ENCODE measurements at regions not wholly inside any gene's neighbourhood (a gene's known extent, or its start where the extent isn't known, plus 50 kb on each side); places are given as distances from the start of the nearest gene placed in this dataset.

DNA sequence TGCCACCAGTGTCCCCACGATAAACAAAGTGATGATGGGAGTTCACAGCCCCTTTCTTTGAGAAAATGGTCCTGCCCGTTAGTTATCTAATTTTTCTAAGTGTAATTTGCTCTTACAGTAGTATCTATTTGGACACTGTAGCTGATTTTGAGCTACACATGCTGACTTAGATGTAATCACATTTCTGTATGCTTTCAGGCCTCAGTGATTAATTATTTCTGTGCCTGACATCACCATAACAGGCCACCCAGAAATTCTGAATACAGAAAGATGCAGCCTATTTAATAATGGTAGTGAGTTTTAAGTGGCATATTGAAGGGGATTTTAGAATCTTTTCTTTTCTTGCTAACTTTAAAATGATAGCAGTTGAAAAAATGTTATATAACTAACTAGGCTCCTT, 147.6 kb upstream of the ANXA10 start:
- POLR2A ChIA-PET (ENCODE audit: low non-redundant PET): no interaction called here
- DNase-seq (ENCODE audit: low spot score): no peak
- TF ChIP-seq CTCF (conservative IDR thresholded peaks at IDR 0.05; ENCODE audit: low read depth): no peak
- CTCF ChIA-PET: interaction anchor here (0.6 kb wide), 1 partner anchor 132 kb away, joined by 5 read pairs; no protein-coding TSS in a partner anchor
- no peak overlapping the region for H3K27ac ChIP-seq

GRCh38 chr4:167955006-167955405, 137.3 kb upstream of the ANXA10 start:
- TF ChIP-seq CTCF (conservative IDR thresholded peaks at IDR 0.05; ENCODE audit: low read depth): no peak
- no peak for DNase-seq (ENCODE audit: low spot score)
- ChIA-PET POLR2A (ENCODE audit: low non-redundant PET) (no interaction called here), CTCF (no interaction called here)
- no peak overlapping the region for H3K27ac ChIP-seq

- ChIA-PET POLR2A (ENCODE audit: low non-redundant PET) (no interaction called here), CTCF (no interaction called here)
- no peak for TF ChIP-seq CTCF (conservative IDR thresholded peaks at IDR 0.05; ENCODE audit: low read depth)
- DNase-seq (ENCODE audit: low spot score): peak; percentile 3
- no peak overlapping the region for H3K27ac ChIP-seq
These were observed 135.7 kb upstream of the ANXA10 start for GRCh38 chr4:167956676-167957075.

- DNase-seq (ENCODE audit: low spot score): peak; percentile 7
- POLR2A ChIA-PET (ENCODE audit: low non-redundant PET): no interaction called here
- H3K27ac ChIP-seq: no peak overlapping the region
- CTCF ChIA-PET: no interaction called here
- TF ChIP-seq CTCF (conservative IDR thresholded peaks at IDR 0.05; ENCODE audit: low read depth): no peak
These were observed 127.5 kb upstream of the ANXA10 start for GRCh38 chr4:167964766-167965373.

- ChIA-PET CTCF (interaction anchor here (0.6 kb wide), 1 partner anchor 265 kb away, joined by 3 read pairs; no protein-coding TSS in a partner anchor), POLR2A (ENCODE audit: low non-redundant PET) (no interaction called here)
- no peak overlapping the region for H3K27ac ChIP-seq
- no peak for TF ChIP-seq CTCF (conservative IDR thresholded peaks at IDR 0.05; ENCODE audit: low read depth)
- no peak for DNase-seq (ENCODE audit: low spot score)
These were observed 126.2 kb upstream of the ANXA10 start for GRCh38 chr4:167966143-167966542.

GRCh38 chr4:167973513-167973912, 118.8 kb upstream of the ANXA10 start:
- POLR2A ChIA-PET (ENCODE audit: low non-redundant PET): no interaction called here
- no peak for TF ChIP-seq CTCF (conservative IDR thresholded peaks at IDR 0.05; ENCODE audit: low read depth)
- H3K27ac ChIP-seq: no peak overlapping the region
- DNase-seq (ENCODE audit: low spot score): no peak
- CTCF ChIA-PET: interaction anchor here (0.6 kb wide), 1 partner anchor 743 kb away, joined by 3 read pairs; no protein-coding TSS in a partner anchor
